GM18519 (cell line): ENCODE measurements at regions not wholly inside any gene's neighbourhood (a gene's known extent, or its start where the extent isn't known, plus 50 kb on each side); places are given as distances from the start of the nearest gene placed in this dataset.
"Not testable (repeated sequence)": the region's sequence is repeated elsewhere in the genome, so short reads cannot be mapped to it uniquely, and the experiment has no call there.

ENCODE experiments used
- ATAC-seq: cut with Tn5 transposase; IDR thresholded peaks from one replicate; pipeline ENCODE4 v1.9.1; 2021; ENCODE audit warnings: mild to moderate bottlenecking, moderate library complexity; ENCODE audit not compliant: unreplicated experiment, low FRiP score

GRCh38 chr16:52312716-52313115, 234.2 kb downstream of the TOX3 start:
- no peak for ATAC-seq

- no peak for ATAC-seq
These were observed 237.2 kb downstream of the TOX3 start for GRCh38 chr16:52309446-52310416.

DNA sequence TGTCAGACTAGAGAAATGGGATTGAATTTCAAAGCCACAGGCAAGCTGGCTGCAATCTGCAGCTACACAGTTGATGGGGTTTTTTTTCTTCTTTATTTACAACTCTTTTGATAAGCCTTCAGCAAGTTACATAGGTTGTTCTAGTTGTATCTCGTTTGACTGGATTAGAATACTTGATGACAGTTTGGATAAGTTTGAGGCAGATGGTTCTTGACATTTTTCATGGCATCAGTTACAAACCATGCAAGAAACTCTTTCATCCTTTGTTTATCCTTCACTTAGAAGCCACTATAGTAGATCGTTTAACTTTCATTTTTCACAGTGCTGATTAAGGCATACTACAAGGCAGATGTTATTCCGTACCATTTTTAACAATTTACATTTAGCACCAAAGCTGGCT, 238.9 kb downstream of the TOX3 start:
- no peak for ATAC-seq

GRCh38 chr16:52301026-52301425, 245.9 kb downstream of the TOX3 start:
- ATAC-seq: no peak

- ATAC-seq: no peak
These were observed 248.2 kb downstream of the TOX3 start for GRCh38 chr16:52298769-52299168.

GRCh38 chr16:52296706-52297315, 250.1 kb downstream of the TOX3 start:
- ATAC-seq: not testable (repeated sequence)

GRCh38 chr16:52296076-52296475, 250.9 kb downstream of the TOX3 start:
- no peak for ATAC-seq

DNA sequence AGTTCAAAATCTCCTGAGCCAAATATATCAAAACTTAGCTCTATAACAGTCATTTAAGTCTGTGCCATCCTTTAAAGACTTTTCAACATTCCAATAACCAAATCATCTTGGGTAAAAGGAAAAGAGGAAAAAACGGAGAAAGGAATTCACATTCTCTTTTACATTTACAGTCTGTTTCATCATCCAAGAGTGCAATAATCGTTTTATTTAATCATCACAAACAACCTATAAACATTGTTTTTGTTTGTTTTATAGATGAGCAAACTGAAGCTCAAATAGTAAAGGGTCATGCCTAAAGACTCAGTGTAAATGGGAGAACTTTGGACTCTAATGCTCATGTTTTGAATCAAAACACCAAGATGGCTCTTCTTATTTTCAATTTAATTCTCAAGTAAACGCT, 252.3 kb downstream of the TOX3 start:
- ATAC-seq: no peak

GRCh38 chr16:52293204-52293603, 253.7 kb downstream of the TOX3 start:
- no peak for ATAC-seq

GRCh38 chr16:52283584-52284375, 263.2 kb downstream of the TOX3 start:
- no peak for ATAC-seq

DNA sequence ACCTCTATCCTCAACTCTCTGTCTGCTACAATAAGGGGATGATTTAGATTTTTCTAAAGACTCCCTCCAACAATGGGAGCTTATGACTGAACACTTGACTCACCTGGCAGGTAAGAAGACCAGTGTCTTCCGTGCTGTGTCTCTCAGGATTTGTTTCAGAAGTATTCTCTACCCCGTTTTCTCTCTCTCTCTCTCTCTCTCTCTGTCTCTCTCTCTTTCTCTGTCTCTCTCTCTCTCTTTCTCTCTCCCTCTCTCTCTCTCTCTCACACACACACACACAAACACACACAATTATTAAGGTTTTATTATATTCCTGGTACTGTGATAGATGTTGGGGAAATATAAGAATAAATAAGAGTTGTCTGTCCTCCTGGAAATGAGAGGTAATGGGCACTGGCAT, 263.9 kb downstream of the TOX3 start:
- ATAC-seq: no peak

DNA sequence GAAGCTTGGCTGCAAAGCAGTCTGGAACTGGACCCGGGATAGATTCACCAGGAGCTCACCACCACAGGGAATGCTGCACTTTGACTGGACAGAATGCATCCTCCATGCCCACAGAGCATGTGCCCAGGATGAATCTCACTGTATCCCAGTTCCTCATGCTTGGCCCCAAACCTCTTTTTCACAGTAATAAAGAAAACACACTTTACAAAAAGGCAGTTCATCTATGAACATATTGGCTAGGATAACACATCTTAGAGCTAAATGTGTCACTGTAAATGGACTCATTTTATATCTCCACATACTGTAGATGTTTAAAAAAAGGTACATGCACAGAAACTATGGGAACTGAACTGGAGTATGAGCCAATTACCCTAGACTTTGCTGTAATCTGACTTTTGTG, 266.9 kb downstream of the TOX3 start:
- ATAC-seq: no peak

DNA sequence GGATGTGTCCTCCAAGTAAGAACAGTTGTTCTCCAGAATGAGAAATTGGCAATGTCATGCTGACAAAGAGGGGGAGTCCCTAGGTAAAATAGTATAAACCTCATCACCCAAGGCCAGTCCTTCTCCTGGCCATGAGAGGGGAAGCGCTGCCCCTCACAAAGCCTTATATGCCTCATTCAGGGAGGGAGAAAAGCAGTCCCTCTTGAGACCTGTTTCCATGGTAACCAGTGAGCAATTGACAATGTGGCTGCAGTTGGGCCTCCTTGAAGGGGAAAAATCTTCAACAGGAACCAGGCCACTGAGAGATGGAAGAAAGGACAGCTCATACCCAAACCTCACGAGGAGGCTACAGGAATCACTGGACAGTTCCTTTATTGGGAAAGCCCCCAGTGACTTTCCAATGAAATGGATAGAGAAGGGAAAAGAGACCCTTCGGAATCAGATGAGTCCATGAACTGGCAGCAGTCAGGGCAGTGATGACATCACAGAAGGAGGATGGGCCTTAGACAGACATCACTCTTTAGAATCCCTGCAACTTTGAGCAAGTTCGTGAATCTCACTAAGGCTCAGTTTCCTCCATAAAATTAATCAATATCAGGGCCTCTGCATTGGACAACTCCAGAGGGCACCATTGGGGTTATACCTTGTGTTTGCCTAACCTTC, 275.7 kb downstream of the TOX3 start:
- no peak for ATAC-seq

DNA sequence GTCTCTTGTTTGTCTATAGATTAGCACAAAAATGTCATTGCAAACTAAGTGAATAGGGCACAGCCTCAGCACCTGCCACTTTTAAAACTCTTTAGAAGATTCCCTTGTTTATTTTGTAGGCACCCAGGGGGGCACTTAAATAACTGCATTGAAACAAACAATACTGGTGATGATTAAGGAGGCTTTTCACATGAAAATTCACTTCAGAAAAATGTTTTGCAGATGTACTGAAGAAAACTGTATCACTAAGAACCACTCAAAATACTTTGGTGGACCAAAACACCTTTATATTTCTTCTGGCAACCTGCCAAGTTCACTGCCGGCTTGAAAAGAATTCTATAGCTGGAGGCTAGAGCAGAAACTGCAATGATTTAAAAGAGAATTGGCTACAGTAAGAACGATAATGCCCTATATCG, 281.5 kb downstream of the TOX3 start:
- ATAC-seq: no peak

- ATAC-seq: no peak
These were observed 289.4 kb downstream of the TOX3 start for GRCh38 chr16:52257534-52257933.

GRCh38 chr16:52256310-52257078, 290.4 kb downstream of the TOX3 start:
- ATAC-seq: no peak

DNA sequence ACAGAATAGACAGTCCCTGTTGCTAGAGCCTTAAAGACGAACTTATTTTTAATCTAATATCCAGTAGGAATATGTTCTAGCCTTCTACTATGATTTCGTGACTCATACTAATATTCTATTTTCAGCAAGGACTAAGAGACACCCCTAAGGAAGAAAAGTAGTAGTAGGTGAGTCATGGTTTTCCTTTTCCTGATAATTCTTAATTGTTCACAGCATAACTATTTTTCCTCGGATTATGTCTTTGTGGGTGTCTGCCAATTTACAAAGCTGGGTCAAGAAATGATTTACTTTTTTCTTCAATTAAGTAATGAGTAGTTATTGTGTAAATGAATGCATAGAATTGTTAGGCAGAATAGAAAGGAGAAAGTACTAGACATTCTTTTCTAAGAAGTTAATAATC, 292.2 kb downstream of the TOX3 start:
- ATAC-seq: no peak

- ATAC-seq: no peak
These were observed 294.3 kb downstream of the TOX3 start for GRCh38 chr16:52252680-52253079.

GRCh38 chr16:52251495-52251894, 295.4 kb downstream of the TOX3 start:
- ATAC-seq: no peak

- ATAC-seq: no peak
These were observed 299.2 kb downstream of the TOX3 start for GRCh38 chr16:52247737-52248136.
